ENCODE measurements at regions not wholly inside any gene's neighbourhood (a gene's known extent, or its start where the extent isn't known, plus 50 kb on each side); places are given as distances from the start of the nearest gene placed in this dataset.

GRCh38 chr2:185132501-185133041 is 534.2 kb downstream of the ZNF804A start:
- Histone ChIP-seq H2BK5ac (ENCODE audit: low read length) (no peak overlapping the region), H4K8ac (ENCODE audit: low read depth, low read length) (no peak overlapping the region), H3K27ac (ENCODE audit: low read depth, low read length) (no peak overlapping the region), H3K4me3 (ENCODE audit: low read length) (no peak overlapping the region), H3K23ac (ENCODE audit: low read length) (no peak overlapping the region), H3K56ac (ENCODE audit: low read length) (no peak overlapping the region), H3K36me3 (ENCODE audit: control insufficient read depth, insufficient read depth, low read length) (no peaks in the 10 kb centered on the region), H2AK5ac (ENCODE audit: low read length) (no peak overlapping the region), H3K27me3 (ENCODE audit: insufficient read depth, low read length, poor library complexity) (no peaks in the 10 kb centered on the region), H2BK15ac (replicated peaks; ENCODE audit: low read depth) (no peak overlapping the region), H3K9ac (ENCODE audit: low read length) (no peak overlapping the region), H3K79me1 (ENCODE audit: low read length) (no peaks in the 10 kb centered on the region), H3K4me2 (ENCODE audit: low read length) (no peak overlapping the region), H3K4ac (ENCODE audit: low read depth, low read length) (no peak overlapping the region), H3K4me1 (ENCODE audit: control insufficient read depth, low read depth, low read length) (no peaks in the 10 kb centered on the region), H4K5ac (ENCODE audit: low read length) (no peak overlapping the region), H3K18ac (ENCODE audit: low read length) (no peak overlapping the region), H3K79me2 (ENCODE audit: control insufficient read depth, insufficient read depth, low read length) (no peaks in the 10 kb centered on the region), H2BK120ac (ENCODE audit: low read depth, low read length) (no peak overlapping the region)
- no peak for DNase-seq
- WGBS (ENCODE audit: extremely low coverage, insufficient coverage, low lambda C conversion rate) = no CpG with 5 or more reads among the region's 39 CpGs

DNA sequence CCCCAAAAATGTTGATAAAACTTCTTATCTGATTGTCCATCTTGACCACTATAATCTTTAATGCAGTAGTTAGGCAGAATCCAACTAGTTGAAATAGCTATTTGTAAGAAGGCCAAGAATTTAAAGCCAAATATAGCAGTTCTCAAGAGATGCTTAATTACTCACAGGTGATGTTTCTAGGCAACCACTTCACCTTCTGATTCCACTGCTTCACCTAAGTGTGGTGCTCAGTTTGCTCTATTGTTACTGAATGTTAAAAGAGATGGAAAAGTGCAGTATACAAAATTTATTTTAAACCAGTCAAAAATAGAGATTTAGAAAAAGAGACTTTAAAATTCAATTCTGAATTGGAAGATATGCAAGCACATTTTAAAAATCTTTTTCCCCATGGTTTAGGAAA is 539.4 kb downstream of the ZNF804A start:
- H2BK120ac ChIP-seq (ENCODE audit: low read depth, low read length) = no peak overlapping the region
- no peak for DNase-seq
- no peak overlapping the region for H4K8ac ChIP-seq (ENCODE audit: low read depth, low read length)
- no peak overlapping the region for H3K4me3 ChIP-seq (ENCODE audit: low read length)
- no peaks in the 10 kb centered on the region for H3K27me3 ChIP-seq (ENCODE audit: insufficient read depth, low read length, poor library complexity)
- H3K23ac ChIP-seq (ENCODE audit: low read length) = no peak overlapping the region
- H3K4me2 ChIP-seq (ENCODE audit: low read length) = no peak overlapping the region
- H2AK5ac ChIP-seq (ENCODE audit: low read length) = no peak overlapping the region
- no peaks in the 10 kb centered on the region for H3K36me3 ChIP-seq (ENCODE audit: control insufficient read depth, insufficient read depth, low read length)
- H2BK15ac ChIP-seq (replicated peaks; ENCODE audit: low read depth) = no peak overlapping the region
- no peaks in the 10 kb centered on the region for H3K4me1 ChIP-seq (ENCODE audit: control insufficient read depth, low read depth, low read length)
- no peak overlapping the region for H3K27ac ChIP-seq (ENCODE audit: low read depth, low read length)
- no peaks in the 10 kb centered on the region for H3K79me2 ChIP-seq (ENCODE audit: control insufficient read depth, insufficient read depth, low read length)
- H3K79me1 ChIP-seq (ENCODE audit: low read length) = no peaks in the 10 kb centered on the region
- H2BK5ac ChIP-seq (ENCODE audit: low read length) = no peak overlapping the region
- H3K9ac ChIP-seq (ENCODE audit: low read length) = no peak overlapping the region
- no peak overlapping the region for H3K4ac ChIP-seq (ENCODE audit: low read depth, low read length)
- no peak overlapping the region for H3K18ac ChIP-seq (ENCODE audit: low read length)
- H3K56ac ChIP-seq (ENCODE audit: low read length) = no peak overlapping the region
- H4K5ac ChIP-seq (ENCODE audit: low read length) = no peak overlapping the region

- no CpG with 5 or more reads among the region's 1 CpG for WGBS (ENCODE audit: extremely low coverage, insufficient coverage, low lambda C conversion rate)
- Histone ChIP-seq H2AK5ac (ENCODE audit: low read length) (no peak overlapping the region), H3K18ac (ENCODE audit: low read length) (no peak overlapping the region), H3K4me1 (ENCODE audit: control insufficient read depth, low read depth, low read length) (no peaks in the 10 kb centered on the region), H3K79me2 (ENCODE audit: control insufficient read depth, insufficient read depth, low read length) (no peaks in the 10 kb centered on the region), H2BK15ac (replicated peaks; ENCODE audit: low read depth) (no peak overlapping the region), H3K4me2 (ENCODE audit: low read length) (no peak overlapping the region), H3K23ac (ENCODE audit: low read length) (no peak overlapping the region), H3K56ac (ENCODE audit: low read length) (no peak overlapping the region), H3K79me1 (ENCODE audit: low read length) (no peaks in the 10 kb centered on the region), H3K27me3 (ENCODE audit: insufficient read depth, low read length, poor library complexity) (no peaks in the 10 kb centered on the region), H4K5ac (ENCODE audit: low read length) (no peak overlapping the region), H2BK5ac (ENCODE audit: low read length) (no peak overlapping the region), H3K4ac (ENCODE audit: low read depth, low read length) (no peak overlapping the region), H3K36me3 (ENCODE audit: control insufficient read depth, insufficient read depth, low read length) (no peaks in the 10 kb centered on the region), H4K8ac (ENCODE audit: low read depth, low read length) (no peak overlapping the region), H3K4me3 (ENCODE audit: low read length) (no peak overlapping the region), H3K9ac (ENCODE audit: low read length) (no peak overlapping the region), H3K27ac (ENCODE audit: low read depth, low read length) (no peak overlapping the region), H2BK120ac (ENCODE audit: low read depth, low read length) (no peak overlapping the region)
- no peak for DNase-seq
These were observed 544.3 kb downstream of the ZNF804A start for GRCh38 chr2:185142677-185143076.

- WGBS (ENCODE audit: extremely low coverage, insufficient coverage, low lambda C conversion rate) = no CpG with 5 or more reads among the region's 7 CpGs
- no peak overlapping the region for H2BK120ac ChIP-seq (ENCODE audit: low read depth, low read length)
- H3K4ac ChIP-seq (ENCODE audit: low read depth, low read length) = no peak overlapping the region
These were observed 546.0 kb downstream of the ZNF804A start for GRCh38 chr2:185144159-185144919.

GRCh38 chr2:185145316-185146121 is 547.2 kb downstream of the ZNF804A start:
- H3K56ac ChIP-seq (ENCODE audit: low read length) = no peak overlapping the region
- H4K8ac ChIP-seq (ENCODE audit: low read depth, low read length) = no peak overlapping the region
- H2BK120ac ChIP-seq (ENCODE audit: low read depth, low read length) = no peak overlapping the region
- H2AK5ac ChIP-seq (ENCODE audit: low read length) = no peak overlapping the region
- no peak overlapping the region for H3K4me3 ChIP-seq (ENCODE audit: low read length)
- H3K4me2 ChIP-seq (ENCODE audit: low read length) = no peak overlapping the region
- WGBS (ENCODE audit: extremely low coverage, insufficient coverage, low lambda C conversion rate) = no CpG with 5 or more reads among the region's 11 CpGs
- no peak overlapping the region for H3K9ac ChIP-seq (ENCODE audit: low read length)
- H2BK15ac ChIP-seq (replicated peaks; ENCODE audit: low read depth) = no peak overlapping the region
- H3K27ac ChIP-seq (ENCODE audit: low read depth, low read length) = no peak overlapping the region
- H3K4me1 ChIP-seq (ENCODE audit: control insufficient read depth, low read depth, low read length) = no peaks in the 10 kb centered on the region
- no peak overlapping the region for H3K18ac ChIP-seq (ENCODE audit: low read length)
- no peaks in the 10 kb centered on the region for H3K36me3 ChIP-seq (ENCODE audit: control insufficient read depth, insufficient read depth, low read length)
- H3K4ac ChIP-seq (ENCODE audit: low read depth, low read length) = no peak overlapping the region
- no peak for DNase-seq
- H2BK5ac ChIP-seq (ENCODE audit: low read length) = no peak overlapping the region
- H3K79me1 ChIP-seq (ENCODE audit: low read length) = no peaks in the 10 kb centered on the region
- H3K23ac ChIP-seq (ENCODE audit: low read length) = no peak overlapping the region
- H4K5ac ChIP-seq (ENCODE audit: low read length) = no peak overlapping the region
- no peaks in the 10 kb centered on the region for H3K79me2 ChIP-seq (ENCODE audit: control insufficient read depth, insufficient read depth, low read length)
- H3K27me3 ChIP-seq (ENCODE audit: insufficient read depth, low read length, poor library complexity) = no peaks in the 10 kb centered on the region

More at GRCh38 chr2:185144159-185144919, 546.0 kb downstream of the ZNF804A start:
- H4K8ac ChIP-seq (ENCODE audit: low read depth, low read length) = no peak overlapping the region
- no peaks in the 10 kb centered on the region for H3K79me2 ChIP-seq (ENCODE audit: control insufficient read depth, insufficient read depth, low read length)
- H3K27me3 ChIP-seq (ENCODE audit: insufficient read depth, low read length, poor library complexity) = no peaks in the 10 kb centered on the region
- DNase-seq = no peak
- no peak overlapping the region for H2BK5ac ChIP-seq (ENCODE audit: low read length)
- H3K18ac ChIP-seq (ENCODE audit: low read length) = no peak overlapping the region
- H3K4me1 ChIP-seq (ENCODE audit: control insufficient read depth, low read depth, low read length) = no peaks in the 10 kb centered on the region
- H2AK5ac ChIP-seq (ENCODE audit: low read length) = no peak overlapping the region
- no peak overlapping the region for H4K5ac ChIP-seq (ENCODE audit: low read length)
- H3K23ac ChIP-seq (ENCODE audit: low read length) = no peak overlapping the region
- H3K4me2 ChIP-seq (ENCODE audit: low read length) = no peak overlapping the region
- H3K56ac ChIP-seq (ENCODE audit: low read length) = no peak overlapping the region
- H3K27ac ChIP-seq (ENCODE audit: low read depth, low read length) = no peak overlapping the region
- H3K9ac ChIP-seq (ENCODE audit: low read length) = no peak overlapping the region
- H3K79me1 ChIP-seq (ENCODE audit: low read length) = no peaks in the 10 kb centered on the region
- H3K36me3 ChIP-seq (ENCODE audit: control insufficient read depth, insufficient read depth, low read length) = no peaks in the 10 kb centered on the region
- H3K4me3 ChIP-seq (ENCODE audit: low read length) = no peak overlapping the region
- no peak overlapping the region for H2BK15ac ChIP-seq (replicated peaks; ENCODE audit: low read depth)
